Panc1 (cell line): ENCODE measurements at regions not wholly inside any gene's neighbourhood (a gene's known extent, or its start where the extent isn't known, plus 50 kb on each side); places are given as distances from the start of the nearest gene placed in this dataset.

Experiments
- POLR2AphosphoS5 ChIP-seq: IDR thresholded peaks from 2 replicates; pipeline ENCODE4 v1.6.1; 2012; ENCODE audit warnings: mild to moderate bottlenecking, low read depth, low read length, moderate library complexity
- SIN3A ChIP-seq: IDR thresholded peaks from 2 replicates; pipeline ENCODE4 v1.6.1; 2012; ENCODE audit warnings: low read depth, mild to moderate bottlenecking, low read length, moderate library complexity, borderline replicate concordance; ENCODE audit not compliant: insufficient read depth
- TCF7L2 ChIP-seq: IDR thresholded peaks from 2 replicates; pipeline ENCODE4 v1.6.1; 2011; ENCODE audit warnings: mild to moderate bottlenecking, low read depth, low read length, inconsistent platforms
- TF ChIP-seq, protein P1 (sequence below): fragments of 450-650 bp; IDR thresholded peaks from 2 replicates; pipeline ENCODE4 v1.5.1; 2017; ENCODE audit warnings: mild to moderate bottlenecking
- TF ChIP-seq, protein P2 (sequence below), 2 experiments: IDR thresholded peaks; 2 replicates each; pipeline ENCODE4 v1.6.1; 2011 to 2012; ENCODE audit warnings: low read depth in 2 of 2, control low read depth in 1 of 2, low read length in 1 of 2, mild to moderate bottlenecking in 1 of 2, moderate library complexity in 1 of 2; ENCODE audit not compliant: insufficient read depth in 1 of 2

DNA sequence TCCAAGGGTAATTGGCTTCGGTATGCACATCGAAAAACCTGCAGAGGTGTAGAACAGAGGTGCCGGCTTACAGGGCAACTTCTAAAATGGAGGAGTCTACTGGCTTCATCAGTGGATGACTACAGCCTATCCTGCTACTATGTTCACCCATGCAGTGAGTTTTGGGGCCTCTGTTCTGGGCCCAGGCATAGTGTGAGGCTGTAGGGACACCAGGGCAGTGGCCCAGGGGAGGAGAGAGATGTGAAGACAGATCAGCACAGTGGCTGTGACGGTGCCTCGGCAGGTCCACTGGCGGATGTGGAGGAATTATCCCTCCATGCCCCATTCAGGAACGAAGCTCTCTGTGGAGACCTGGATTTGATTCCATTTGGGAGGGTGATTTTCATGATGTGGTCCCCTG lies 235.3 kb upstream of the MKI67 start:
- TF ChIP-seq, protein P1, sequence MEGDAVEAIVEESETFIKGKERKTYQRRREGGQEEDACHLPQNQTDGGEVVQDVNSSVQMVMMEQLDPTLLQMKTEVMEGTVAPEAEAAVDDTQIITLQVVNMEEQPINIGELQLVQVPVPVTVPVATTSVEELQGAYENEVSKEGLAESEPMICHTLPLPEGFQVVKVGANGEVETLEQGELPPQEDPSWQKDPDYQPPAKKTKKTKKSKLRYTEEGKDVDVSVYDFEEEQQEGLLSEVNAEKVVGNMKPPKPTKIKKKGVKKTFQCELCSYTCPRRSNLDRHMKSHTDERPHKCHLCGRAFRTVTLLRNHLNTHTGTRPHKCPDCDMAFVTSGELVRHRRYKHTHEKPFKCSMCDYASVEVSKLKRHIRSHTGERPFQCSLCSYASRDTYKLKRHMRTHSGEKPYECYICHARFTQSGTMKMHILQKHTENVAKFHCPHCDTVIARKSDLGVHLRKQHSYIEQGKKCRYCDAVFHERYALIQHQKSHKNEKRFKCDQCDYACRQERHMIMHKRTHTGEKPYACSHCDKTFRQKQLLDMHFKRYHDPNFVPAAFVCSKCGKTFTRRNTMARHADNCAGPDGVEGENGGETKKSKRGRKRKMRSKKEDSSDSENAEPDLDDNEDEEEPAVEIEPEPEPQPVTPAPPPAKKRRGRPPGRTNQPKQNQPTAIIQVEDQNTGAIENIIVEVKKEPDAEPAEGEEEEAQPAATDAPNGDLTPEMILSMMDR: no peak
- TF ChIP-seq POLR2AphosphoS5 (no peak), SIN3A (no peak), TCF7L2 (no peak)
- TF ChIP-seq, protein P2, sequence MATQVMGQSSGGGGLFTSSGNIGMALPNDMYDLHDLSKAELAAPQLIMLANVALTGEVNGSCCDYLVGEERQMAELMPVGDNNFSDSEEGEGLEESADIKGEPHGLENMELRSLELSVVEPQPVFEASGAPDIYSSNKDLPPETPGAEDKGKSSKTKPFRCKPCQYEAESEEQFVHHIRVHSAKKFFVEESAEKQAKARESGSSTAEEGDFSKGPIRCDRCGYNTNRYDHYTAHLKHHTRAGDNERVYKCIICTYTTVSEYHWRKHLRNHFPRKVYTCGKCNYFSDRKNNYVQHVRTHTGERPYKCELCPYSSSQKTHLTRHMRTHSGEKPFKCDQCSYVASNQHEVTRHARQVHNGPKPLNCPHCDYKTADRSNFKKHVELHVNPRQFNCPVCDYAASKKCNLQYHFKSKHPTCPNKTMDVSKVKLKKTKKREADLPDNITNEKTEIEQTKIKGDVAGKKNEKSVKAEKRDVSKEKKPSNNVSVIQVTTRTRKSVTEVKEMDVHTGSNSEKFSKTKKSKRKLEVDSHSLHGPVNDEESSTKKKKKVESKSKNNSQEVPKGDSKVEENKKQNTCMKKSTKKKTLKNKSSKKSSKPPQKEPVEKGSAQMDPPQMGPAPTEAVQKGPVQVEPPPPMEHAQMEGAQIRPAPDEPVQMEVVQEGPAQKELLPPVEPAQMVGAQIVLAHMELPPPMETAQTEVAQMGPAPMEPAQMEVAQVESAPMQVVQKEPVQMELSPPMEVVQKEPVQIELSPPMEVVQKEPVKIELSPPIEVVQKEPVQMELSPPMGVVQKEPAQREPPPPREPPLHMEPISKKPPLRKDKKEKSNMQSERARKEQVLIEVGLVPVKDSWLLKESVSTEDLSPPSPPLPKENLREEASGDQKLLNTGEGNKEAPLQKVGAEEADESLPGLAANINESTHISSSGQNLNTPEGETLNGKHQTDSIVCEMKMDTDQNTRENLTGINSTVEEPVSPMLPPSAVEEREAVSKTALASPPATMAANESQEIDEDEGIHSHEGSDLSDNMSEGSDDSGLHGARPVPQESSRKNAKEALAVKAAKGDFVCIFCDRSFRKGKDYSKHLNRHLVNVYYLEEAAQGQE (IDR thresholded peaks at IDR 0.05; ENCODE audit: insufficient read depth in 1 of 2, low read depth in 2 of 2, low read length in 1 of 2): no peak
